GM19025 (cell line): ENCODE measurements at regions not wholly inside any gene's neighbourhood (a gene's known extent, or its start where the extent isn't known, plus 50 kb on each side); places are given as distances from the start of the nearest gene placed in this dataset.
"Not testable (repeated sequence)": the region's sequence is repeated elsewhere in the genome, so short reads cannot be mapped to it uniquely, and the experiment has no call there.

Experiments used
- ATAC-seq: cut with Tn5 transposase; IDR thresholded peaks from one replicate; pipeline ENCODE4 v1.9.1; 2021; ENCODE audit warnings: mild to moderate bottlenecking, low read depth, moderate library complexity; ENCODE audit not compliant: unreplicated experiment

- no peak for ATAC-seq
Measured at GRCh38 chr15:35691891-35692867, 146.2 kb upstream of the DPH6 start.

- ATAC-seq: no peak
Measured at GRCh38 chr15:35693286-35693685, 147.3 kb upstream of the DPH6 start.

GRCh38 chr15:35693886-35694285 lies 147.9 kb upstream of the DPH6 start:
- ATAC-seq: no peak

- no peak for ATAC-seq
Measured at GRCh38 chr15:35695003-35695402, 149.0 kb upstream of the DPH6 start.

GRCh38 chr15:35696767-35697231 lies 150.8 kb upstream of the DPH6 start:
- ATAC-seq: no peak

GRCh38 chr15:35697549-35698299 lies 151.8 kb upstream of the DPH6 start:
- no peak for ATAC-seq

- ATAC-seq: no peak
Measured at GRCh38 chr15:35698331-35698730, 152.4 kb upstream of the DPH6 start.

GRCh38 chr15:35698966-35699575 lies 153.1 kb upstream of the DPH6 start:
- ATAC-seq: no peak

GRCh38 chr15:35700091-35700593 lies 154.2 kb upstream of the DPH6 start:
- not testable (repeated sequence) for ATAC-seq

GRCh38 chr15:35701402-35702046 lies 155.6 kb upstream of the DPH6 start:
- no peak for ATAC-seq

- no peak for ATAC-seq
Measured at GRCh38 chr15:35702946-35703495, 157.1 kb upstream of the DPH6 start.

GRCh38 chr15:35705030-35705883 lies 159.3 kb upstream of the DPH6 start:
- ATAC-seq: no peak

- no peak for ATAC-seq
Measured at GRCh38 chr15:35705884-35706585, 160.1 kb upstream of the DPH6 start.

- ATAC-seq: no peak
Measured at GRCh38 chr15:35712956-35713355, 167.0 kb upstream of the DPH6 start.

GRCh38 chr15:35713733-35714132 lies 167.8 kb upstream of the DPH6 start:
- ATAC-seq: no peak

- ATAC-seq: no peak
Measured at GRCh38 chr15:35717721-35718120, 171.8 kb upstream of the DPH6 start.

- no peak for ATAC-seq
Measured at GRCh38 chr15:35720019-35720418, 174.1 kb upstream of the DPH6 start.

- ATAC-seq: no peak
Measured at GRCh38 chr15:35720984-35721383, 175.0 kb upstream of the DPH6 start.
